Lower lobe of right lung (tissue), 2 donors: ENCODE measurements at regions not wholly inside any gene's neighbourhood (a gene's known extent, or its start where the extent isn't known, plus 50 kb on each side); places are given as distances from the start of the nearest gene placed in this dataset.
A peak's percentile ranks its signal among the peaks of the same experiment; 100 is the strongest.

Source experiments
- ATAC-seq, 2 donors: fragments of 200-7000 bp; cut with Tn5 transposase; one replicate each; pipeline ENCODE4 v1.9.1; 2020 to 2022; ENCODE audit warnings: mild to moderate bottlenecking in 2 of 2, moderate library complexity in 2 of 2
- DNase-seq: peaks from one replicate; pipeline ENCODE4 v3.0.0-alpha.2; 2020
- H3K27ac ChIP-seq: fragments of 200-600 bp; one replicate; pipeline ENCODE4 v1.8.0; 2022
- H3K27me3 ChIP-seq: fragments of 200-600 bp; one replicate; pipeline ENCODE4 v1.8.0; 2022; ENCODE audit warnings: low read depth
- H3K36me3 ChIP-seq: fragments of 200-600 bp; one replicate; pipeline ENCODE4 v1.8.0; 2022; ENCODE audit warnings: mild to moderate bottlenecking
- H3K4me1 ChIP-seq: fragments of 200-600 bp; one replicate; pipeline ENCODE4 v1.8.0; 2022
- H3K4me3 ChIP-seq: fragments of 200-600 bp; one replicate; pipeline ENCODE4 v1.8.0; 2022; ENCODE audit warnings: mild to moderate bottlenecking
- H3K9me3 ChIP-seq: fragments of 200-600 bp; one replicate; pipeline ENCODE4 v1.8.0; 2022
- intact Hi-C: fragments of 100-400 bp; cut with DNase I; formaldehyde crosslinking; loops from one replicate; pipeline ENCODE4 v1.11.0; 2022
- TF ChIP-seq, protein P1 (sequence below): fragments of 200-600 bp; IDR thresholded peaks from one replicate; pipeline ENCODE4 v1.8.0; 2022; ENCODE audit warnings: antibody characterized with exemption, mild to moderate bottlenecking
- donor health status: DM: no; HTN: yes; CAD: no; lungs with severe emphysema.

DNA sequence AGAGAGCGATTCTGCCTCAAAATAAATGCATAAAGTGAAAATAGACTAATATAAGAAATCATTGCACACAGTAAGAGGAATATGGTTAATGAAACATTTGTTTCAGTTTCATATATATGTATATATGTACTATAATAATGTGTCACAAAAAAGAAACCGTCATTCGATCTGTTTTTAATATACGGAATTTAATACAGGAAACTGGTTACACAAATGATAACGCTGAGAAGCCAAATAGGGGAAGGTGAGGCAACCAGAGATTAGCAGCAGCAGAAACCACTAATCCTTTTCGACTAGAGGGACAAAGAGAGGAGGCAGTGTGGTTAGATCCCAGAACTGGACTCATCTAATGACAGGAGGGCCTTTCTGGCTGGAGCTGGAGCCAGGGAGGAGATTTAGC, 64.2 kb upstream of the GREB1L start:
- Histone ChIP-seq H3K27ac (no peak overlapping the region), H3K27me3 (no peaks in the 10 kb centered on the region), H3K4me3 (no peak overlapping the region), H3K9me3 (no peaks in the 10 kb centered on the region), H3K36me3 (no peaks in the 10 kb centered on the region), H3K4me1 (no peaks in the 10 kb centered on the region)
- TF ChIP-seq, protein P1, sequence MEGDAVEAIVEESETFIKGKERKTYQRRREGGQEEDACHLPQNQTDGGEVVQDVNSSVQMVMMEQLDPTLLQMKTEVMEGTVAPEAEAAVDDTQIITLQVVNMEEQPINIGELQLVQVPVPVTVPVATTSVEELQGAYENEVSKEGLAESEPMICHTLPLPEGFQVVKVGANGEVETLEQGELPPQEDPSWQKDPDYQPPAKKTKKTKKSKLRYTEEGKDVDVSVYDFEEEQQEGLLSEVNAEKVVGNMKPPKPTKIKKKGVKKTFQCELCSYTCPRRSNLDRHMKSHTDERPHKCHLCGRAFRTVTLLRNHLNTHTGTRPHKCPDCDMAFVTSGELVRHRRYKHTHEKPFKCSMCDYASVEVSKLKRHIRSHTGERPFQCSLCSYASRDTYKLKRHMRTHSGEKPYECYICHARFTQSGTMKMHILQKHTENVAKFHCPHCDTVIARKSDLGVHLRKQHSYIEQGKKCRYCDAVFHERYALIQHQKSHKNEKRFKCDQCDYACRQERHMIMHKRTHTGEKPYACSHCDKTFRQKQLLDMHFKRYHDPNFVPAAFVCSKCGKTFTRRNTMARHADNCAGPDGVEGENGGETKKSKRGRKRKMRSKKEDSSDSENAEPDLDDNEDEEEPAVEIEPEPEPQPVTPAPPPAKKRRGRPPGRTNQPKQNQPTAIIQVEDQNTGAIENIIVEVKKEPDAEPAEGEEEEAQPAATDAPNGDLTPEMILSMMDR: no peak
- intact Hi-C loops: no loop called here
- no peak for DNase-seq
- ATAC-seq: no peak

DNA sequence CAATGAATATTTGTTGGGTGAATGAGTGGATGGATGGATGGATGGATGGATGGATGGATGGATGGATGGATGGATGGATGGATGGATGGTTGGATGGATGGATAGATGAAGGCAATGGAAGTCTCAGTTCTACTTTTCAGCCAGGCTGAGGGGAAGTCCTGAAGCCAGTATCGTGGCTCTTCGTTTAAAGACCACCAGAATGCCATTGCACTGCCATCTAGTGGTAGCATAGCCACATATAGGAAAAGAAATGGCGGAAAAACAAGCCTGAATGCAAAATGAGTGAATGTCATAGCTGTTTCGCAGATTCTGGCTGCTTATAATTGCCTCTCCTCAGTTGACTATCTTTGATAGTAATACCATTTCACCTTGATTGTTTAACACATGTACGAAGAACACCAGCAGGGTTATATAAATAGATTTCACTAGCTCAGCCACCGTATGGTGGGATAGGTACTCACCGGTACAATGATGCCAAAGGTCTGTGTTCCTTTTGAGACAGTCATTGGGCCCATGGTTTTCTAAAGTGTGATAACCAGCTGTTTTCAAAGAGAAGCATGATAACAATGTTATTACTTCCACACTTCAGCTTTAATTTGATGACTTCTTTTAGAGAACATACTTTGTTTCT, 62.3 kb upstream of the GREB1L start:
- DNase-seq: no peak
- H3K9me3 ChIP-seq: no peaks in the 10 kb centered on the region
- H3K4me3 ChIP-seq: no peak overlapping the region
- no peak overlapping the region for H3K27ac ChIP-seq
- intact Hi-C loops: no loop called here
- H3K36me3 ChIP-seq: no peaks in the 10 kb centered on the region
- H3K4me1 ChIP-seq: no peaks in the 10 kb centered on the region
- peak; percentile 74 to 85 for ATAC-seq
- TF ChIP-seq, protein P1: peak; percentile 73
- H3K27me3 ChIP-seq: no peaks in the 10 kb centered on the region

DNA sequence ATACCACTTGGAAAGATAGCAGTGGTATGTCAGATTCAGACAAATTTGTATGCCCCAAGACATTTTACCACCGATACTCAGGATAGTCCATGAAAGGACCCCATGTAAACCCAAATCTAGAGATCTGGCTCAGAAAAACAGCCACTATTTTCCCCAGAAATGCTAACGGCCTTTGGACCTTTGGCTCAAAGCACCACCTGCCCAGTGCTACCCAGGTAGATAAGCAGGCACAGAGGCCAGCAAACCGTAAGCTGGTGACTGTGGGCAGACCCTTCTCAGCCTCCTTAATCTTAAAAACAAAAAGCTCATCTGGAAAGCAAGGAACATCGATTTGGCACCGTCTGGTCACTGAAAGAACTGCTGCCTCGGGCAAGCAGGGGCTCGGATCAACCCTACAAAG, 61.4 kb upstream of the GREB1L start:
- no peaks in the 10 kb centered on the region for H3K36me3 ChIP-seq
- intact Hi-C loops: no loop called here
- no peaks in the 10 kb centered on the region for H3K9me3 ChIP-seq
- H3K4me3 ChIP-seq: no peak overlapping the region
- TF ChIP-seq, protein P1: no peak
- DNase-seq (no peak), ATAC-seq (no peak)
- H3K27ac ChIP-seq: no peak overlapping the region
- no peaks in the 10 kb centered on the region for H3K4me1 ChIP-seq
- no peaks in the 10 kb centered on the region for H3K27me3 ChIP-seq

DNA sequence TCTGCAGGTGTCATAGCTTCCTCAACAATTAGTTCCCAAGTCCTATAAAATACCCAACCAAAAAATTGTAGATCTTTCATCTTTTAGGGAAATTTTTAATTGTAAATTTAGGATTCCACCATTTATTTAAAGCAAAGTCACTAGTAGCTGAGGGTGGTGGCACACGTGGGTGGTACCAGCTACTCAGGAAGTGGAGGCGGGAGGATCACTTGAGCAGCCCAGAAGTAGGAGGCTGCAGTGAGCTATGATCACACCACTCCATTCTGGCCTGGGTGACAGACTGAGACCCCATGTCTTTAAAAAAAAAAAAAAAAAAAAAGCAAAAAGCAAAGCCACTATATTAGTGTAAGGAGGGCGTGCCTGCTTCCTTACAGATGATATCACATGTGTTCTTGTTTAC, 60.3 kb upstream of the GREB1L start:
- no peaks in the 10 kb centered on the region for H3K27me3 ChIP-seq
- TF ChIP-seq, protein P1: no peak
- no peaks in the 10 kb centered on the region for H3K4me1 ChIP-seq
- ATAC-seq: no peak
- intact Hi-C loops: no loop called here
- H3K9me3 ChIP-seq: no peaks in the 10 kb centered on the region
- H3K36me3 ChIP-seq: no peaks in the 10 kb centered on the region
- no peak overlapping the region for H3K27ac ChIP-seq
- DNase-seq: no peak
- no peak overlapping the region for H3K4me3 ChIP-seq

- TF ChIP-seq, protein P1: no peak
- Histone ChIP-seq H3K4me3 (no peak overlapping the region), H3K4me1 (no peaks in the 10 kb centered on the region), H3K9me3 (no peaks in the 10 kb centered on the region), H3K27ac (no peak overlapping the region), H3K27me3 (no peaks in the 10 kb centered on the region), H3K36me3 (no peaks in the 10 kb centered on the region)
- intact Hi-C loops: no loop called here
- peak in 1 of 2 donors; percentile 49 for ATAC-seq
- DNase-seq: no peak
These were observed 58.4 kb upstream of the GREB1L start for GRCh38 chr18:21183670-21184069.
